Activated naive CD8-positive, alpha-beta T cell treated with anti-CD3 and anti-CD28 coated beads, Interleukin-2, amount 10 ng/mL, durations not matched to agents 7 days and 5 days (primary cell): ENCODE measurements at regions not wholly inside any gene's neighbourhood (a gene's known extent, or its start where the extent isn't known, plus 50 kb on each side); places are given as distances from the start of the nearest gene placed in this dataset.

Source experiments
- ATAC-seq: fragments of 150-1000 bp; cut with Tn5 transposase; one replicate; pipeline ENCODE4 v1.10.0; 2021; ENCODE audit warnings: low read depth, moderate library complexity
- POLR2A ChIA-PET: fragments of 350-600 bp; sonication (Branson Sonifier 250); formaldehyde crosslinking; loops from one replicate; lab custom pipeline; 2021; ENCODE audit warnings: antibody characterized with exemption; lab: Charles Lee
- DNase-seq: peaks from one replicate; pipeline ENCODE4 v3.0.0; 2021
- H3K27ac Mint-ChIP-seq: one replicate; pipeline ENCODE4 v1.8.0; 2022; ENCODE audit warnings: mild to moderate bottlenecking, mixed read lengths
- H3K27me3 Mint-ChIP-seq: one replicate; pipeline ENCODE4 v1.8.0; 2022; ENCODE audit warnings: mild to moderate bottlenecking, moderate library complexity, mixed read lengths
- H3K36me3 Mint-ChIP-seq: one replicate; pipeline ENCODE4 v1.8.0; 2021; ENCODE audit warnings: mild to moderate bottlenecking, mixed read lengths
- H3K4me1 Mint-ChIP-seq: one replicate; pipeline ENCODE4 v1.8.0; 2021; ENCODE audit warnings: mixed read lengths
- H3K4me3 Mint-ChIP-seq: one replicate; pipeline ENCODE4 v1.8.0; 2022; ENCODE audit warnings: mild to moderate bottlenecking, moderate library complexity, mixed read lengths
- H3K9me3 Mint-ChIP-seq: one replicate; pipeline ENCODE4 v1.8.0; 2021; ENCODE audit warnings: mixed read lengths

- Mint-ChIP-seq H3K4me1 (peaks cover 8% of the 10 kb centered on the region), H3K36me3 (peaks cover 3% of the 10 kb centered on the region), H3K9me3 (peaks cover 5% of the 10 kb centered on the region), H3K4me3 (no peak overlapping the region), H3K27ac (no peak overlapping the region), H3K27me3 (no peaks in the 10 kb centered on the region)
- no peak for ATAC-seq
- POLR2A ChIA-PET, result interaction anchor here (0.6 kb wide), 1 partner anchor 621 kb away, joined by 3 read pairs; no protein-coding TSS in a partner anchor
- DNase-seq, result no peak
Measured at GRCh38 chr1:59076612-59077011, 220.3 kb upstream of the FGGY start.

GRCh38 chr1:59077466-59078069 is 219.3 kb upstream of the FGGY start:
- no peak for DNase-seq
- POLR2A ChIA-PET, result no interaction called here
- Mint-ChIP-seq H3K27me3 (no peaks in the 10 kb centered on the region), H3K4me3 (no peak overlapping the region), H3K36me3 (no peaks in the 10 kb centered on the region), H3K9me3 (peaks cover 3% of the 10 kb centered on the region), H3K27ac (no peak overlapping the region), H3K4me1 (peaks cover 1% of the 10 kb centered on the region)
- ATAC-seq, result no peak

DNA sequence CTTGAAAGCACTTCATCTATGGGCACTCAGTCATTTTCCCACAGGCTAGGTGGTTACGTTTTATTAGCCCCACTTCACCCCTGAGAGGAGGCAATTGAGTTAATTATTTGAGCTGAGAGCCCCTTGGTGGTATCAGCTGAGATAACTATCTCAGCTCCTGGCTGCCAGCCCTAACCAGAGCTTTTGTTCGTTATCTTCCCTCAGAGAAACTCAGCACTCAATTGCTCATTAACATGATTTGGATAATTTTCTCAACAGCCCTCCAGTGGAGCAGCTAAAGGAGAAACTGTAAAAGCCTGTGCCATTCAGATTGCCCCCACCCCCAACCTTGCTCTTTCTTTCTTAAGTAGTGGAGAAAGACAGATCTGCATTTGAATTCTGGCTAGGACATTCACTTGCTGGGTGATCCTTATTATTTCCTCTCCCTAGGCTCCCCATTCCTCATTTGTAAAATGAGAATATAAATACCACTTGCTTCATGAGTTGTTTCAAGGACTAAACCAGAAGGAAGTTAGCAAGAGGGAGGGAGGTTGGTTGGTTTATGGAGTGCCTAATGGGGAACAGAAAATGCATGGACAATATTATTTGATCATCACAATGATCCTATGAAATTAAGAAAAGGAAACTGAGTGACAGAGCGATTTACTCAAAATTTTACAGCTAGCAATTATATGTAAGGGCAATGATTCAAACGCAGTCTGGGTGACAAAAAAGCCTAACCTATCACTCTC is 218.7 kb upstream of the FGGY start:
- peaks cover 2% of the 10 kb centered on the region for H3K9me3 Mint-ChIP-seq
- H3K27ac Mint-ChIP-seq, result no peak overlapping the region
- H3K36me3 Mint-ChIP-seq, result no peaks in the 10 kb centered on the region
- DNase-seq (no peak), ATAC-seq (no peak)
- no peaks in the 10 kb centered on the region for H3K27me3 Mint-ChIP-seq
- H3K4me1 Mint-ChIP-seq, result no peaks in the 10 kb centered on the region
- POLR2A ChIA-PET, result interaction anchor here (0.6 kb wide), 1 partner anchor 42 kb away, joined by 4 read pairs; no protein-coding TSS in a partner anchor
- no peak overlapping the region for H3K4me3 Mint-ChIP-seq

DNA sequence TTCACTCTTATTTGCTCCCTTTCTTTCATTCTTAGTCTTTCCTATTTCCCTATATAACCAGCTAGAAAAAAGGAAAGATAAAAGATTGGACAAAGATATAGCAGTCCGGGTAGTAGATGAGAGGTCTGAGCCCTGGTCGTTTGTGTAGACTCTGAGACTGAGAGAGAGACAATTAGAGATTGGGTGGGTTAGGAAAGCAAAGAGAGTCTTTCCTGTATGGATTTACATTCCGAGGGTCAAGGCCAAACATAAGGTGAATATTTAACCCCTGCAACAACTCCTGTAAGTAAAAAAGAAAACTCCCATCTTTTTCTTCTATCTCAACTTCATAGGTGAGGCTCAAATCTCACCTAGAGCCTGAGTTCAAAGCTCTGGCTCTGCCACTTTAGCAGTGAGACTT is 218.0 kb upstream of the FGGY start:
- no peaks in the 10 kb centered on the region for H3K4me1 Mint-ChIP-seq
- no peak for ATAC-seq
- POLR2A ChIA-PET, result interaction anchor here (0.6 kb wide), 1 partner anchor 43 kb away, joined by 4 read pairs; no protein-coding TSS in a partner anchor
- no peaks in the 10 kb centered on the region for H3K36me3 Mint-ChIP-seq
- H3K4me3 Mint-ChIP-seq, result no peak overlapping the region
- no peaks in the 10 kb centered on the region for H3K9me3 Mint-ChIP-seq
- no peak for DNase-seq
- no peak overlapping the region for H3K27ac Mint-ChIP-seq
- no peaks in the 10 kb centered on the region for H3K27me3 Mint-ChIP-seq

- Mint-ChIP-seq H3K4me3 (no peak overlapping the region), H3K4me1 (peaks cover 7% of the 10 kb centered on the region), H3K27me3 (no peaks in the 10 kb centered on the region), H3K36me3 (no peaks in the 10 kb centered on the region), H3K9me3 (no peaks in the 10 kb centered on the region), H3K27ac (no peak overlapping the region)
- no peak for DNase-seq
- ATAC-seq, result no peak
- POLR2A ChIA-PET, result no interaction called here
Measured at GRCh38 chr1:59079434-59080140, 217.3 kb upstream of the FGGY start.

DNA sequence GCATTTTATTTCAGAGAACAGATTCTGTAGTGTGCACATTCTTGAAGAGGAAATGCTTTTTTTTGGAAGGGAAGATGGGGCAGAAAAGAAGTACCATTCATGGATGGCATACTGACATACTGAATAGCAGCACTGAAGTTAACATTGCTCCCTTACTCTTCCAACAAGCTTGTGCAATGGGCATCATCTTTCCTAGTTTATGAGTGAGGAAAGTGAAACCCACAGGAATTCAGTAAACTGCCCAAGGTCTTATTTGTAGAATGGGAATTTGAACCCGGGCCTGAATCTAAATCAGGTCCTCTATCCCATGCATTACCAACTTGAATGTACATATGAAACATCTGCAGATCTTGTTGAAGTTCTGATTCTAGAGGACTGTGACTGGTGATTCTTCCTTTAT is 215.7 kb upstream of the FGGY start:
- Mint-ChIP-seq H3K36me3 (no peaks in the 10 kb centered on the region), H3K4me1 (peaks cover 7% of the 10 kb centered on the region), H3K27me3 (no peaks in the 10 kb centered on the region), H3K9me3 (peaks cover 1% of the 10 kb centered on the region), H3K27ac (no peak overlapping the region), H3K4me3 (no peak overlapping the region)
- no peak for ATAC-seq
- no peak for DNase-seq
- POLR2A ChIA-PET, result interaction anchor here (0.6 kb wide), 1 partner anchor 360 kb away, joined by 3 read pairs; no protein-coding TSS in a partner anchor

DNA sequence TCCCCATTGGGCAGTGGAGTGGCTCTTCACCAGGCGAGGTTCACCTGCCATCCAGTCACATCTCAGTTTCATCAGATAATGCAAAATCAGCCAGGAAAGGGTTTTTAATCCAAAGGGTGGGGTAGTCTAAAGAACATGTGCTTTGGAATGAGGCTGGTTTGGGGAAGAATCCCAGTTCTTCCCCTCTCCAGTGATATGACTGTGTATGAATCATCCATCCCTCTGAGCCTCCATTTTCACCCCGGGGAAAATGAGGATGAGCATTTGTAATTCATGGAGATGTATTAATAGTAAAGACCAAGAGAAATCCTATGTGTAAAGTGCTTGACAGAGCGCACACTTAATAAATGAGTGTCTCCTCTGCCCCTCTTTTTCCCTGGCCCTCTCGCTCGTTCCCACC is 215.1 kb upstream of the FGGY start:
- DNase-seq, result no peak
- H3K27ac Mint-ChIP-seq, result no peak overlapping the region
- no peak overlapping the region for H3K4me3 Mint-ChIP-seq
- H3K27me3 Mint-ChIP-seq, result no peaks in the 10 kb centered on the region
- H3K36me3 Mint-ChIP-seq, result no peaks in the 10 kb centered on the region
- POLR2A ChIA-PET, result interaction anchor here (0.6 kb wide), 1 partner anchor 360 kb away, joined by 3 read pairs; no protein-coding TSS in a partner anchor
- ATAC-seq, result no peak
- peaks cover 1% of the 10 kb centered on the region for H3K9me3 Mint-ChIP-seq
- peaks cover 7% of the 10 kb centered on the region for H3K4me1 Mint-ChIP-seq

- H3K27me3 Mint-ChIP-seq, result no peaks in the 10 kb centered on the region
- ATAC-seq, result peak; percentile 50
- peak overlapping the region; percentile 73 for H3K27ac Mint-ChIP-seq
- H3K4me1 Mint-ChIP-seq, result peaks cover 7% of the 10 kb centered on the region
- POLR2A ChIA-PET, result interaction anchor here (2.7 kb wide), 1 partner anchor 300 kb away, joined by 8 read pairs; the partner anchor contains the start of gene JUN
- DNase-seq, result no peak
- H3K4me3 Mint-ChIP-seq, result peak overlapping the region; percentile 22
- H3K36me3 Mint-ChIP-seq, result no peaks in the 10 kb centered on the region
- H3K9me3 Mint-ChIP-seq, result peaks cover 1% of the 10 kb centered on the region
Measured at GRCh38 chr1:59083946-59084865, 212.7 kb upstream of the FGGY start.

DNA sequence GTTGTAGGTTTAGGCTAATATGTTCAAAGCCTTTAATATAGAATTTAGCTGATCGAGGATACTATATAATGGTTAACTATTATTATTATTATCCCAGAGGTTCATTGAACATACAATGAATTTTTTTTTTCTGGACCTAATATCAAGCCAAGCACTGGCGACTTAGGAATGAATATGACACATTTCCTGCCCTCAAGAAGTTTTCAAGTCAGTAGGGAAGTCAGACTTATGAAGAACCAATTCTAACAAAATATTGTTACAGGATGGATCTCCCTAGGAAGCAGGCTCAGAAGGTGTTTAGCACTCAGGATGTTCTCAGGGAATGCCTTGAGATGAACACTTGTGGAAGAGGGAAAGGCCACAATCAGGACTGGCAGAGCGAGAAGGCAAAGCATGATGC is 211.8 kb upstream of the FGGY start:
- POLR2A ChIA-PET, result no interaction called here
- ATAC-seq (no peak), DNase-seq (no peak)
- Mint-ChIP-seq H3K27me3 (no peaks in the 10 kb centered on the region), H3K4me3 (no peak overlapping the region), H3K27ac (no peak overlapping the region), H3K9me3 (peaks cover 3% of the 10 kb centered on the region), H3K4me1 (peaks cover 7% of the 10 kb centered on the region), H3K36me3 (peaks cover 3% of the 10 kb centered on the region)

DNA sequence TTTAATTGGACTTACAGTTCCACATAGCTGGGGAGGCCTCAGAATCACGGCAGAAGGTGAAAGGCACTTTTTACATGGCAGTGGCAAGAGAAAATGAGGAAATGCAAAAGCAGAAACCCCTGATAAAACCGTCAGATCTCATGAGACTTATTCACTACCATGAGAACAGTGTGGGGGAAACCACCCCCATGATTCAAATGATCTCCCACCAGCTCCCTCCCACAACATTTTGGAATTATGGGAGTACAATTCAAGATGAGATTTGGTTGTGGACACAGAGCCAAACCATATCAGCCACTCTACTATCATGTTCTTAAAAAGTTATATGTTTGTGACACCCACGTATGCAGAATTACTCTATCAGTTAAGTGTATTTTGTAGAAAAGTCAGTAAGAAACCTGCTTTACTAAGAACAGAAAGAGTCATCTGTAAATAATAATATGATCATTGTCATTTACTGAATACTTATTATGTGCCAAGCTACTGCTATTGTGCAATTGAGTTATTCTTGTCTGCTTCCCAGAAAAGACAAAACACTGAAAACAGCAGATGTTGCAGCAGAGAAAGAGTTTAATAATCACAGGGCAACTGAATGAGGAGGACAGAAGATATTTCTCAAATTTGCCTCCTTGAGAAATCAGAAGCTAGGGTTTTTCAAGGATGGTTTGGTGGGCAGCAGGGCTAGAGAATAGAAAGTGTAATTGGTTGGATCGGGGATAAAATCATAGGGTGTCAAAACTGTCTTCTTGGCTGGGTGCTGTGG is 207.7 kb upstream of the FGGY start:
- H3K4me3 Mint-ChIP-seq, result no peak overlapping the region
- POLR2A ChIA-PET, result no interaction called here
- no peaks in the 10 kb centered on the region for H3K27me3 Mint-ChIP-seq
- H3K9me3 Mint-ChIP-seq, result peaks cover 4% of the 10 kb centered on the region
- peaks cover 3% of the 10 kb centered on the region for H3K36me3 Mint-ChIP-seq
- peaks cover 4% of the 10 kb centered on the region for H3K4me1 Mint-ChIP-seq
- no peak overlapping the region for H3K27ac Mint-ChIP-seq
- no peak for ATAC-seq
- no peak for DNase-seq

GRCh38 chr1:59089922-59090457 is 206.9 kb upstream of the FGGY start:
- no peak overlapping the region for H3K27ac Mint-ChIP-seq
- POLR2A ChIA-PET, result no interaction called here
- no peak overlapping the region for H3K4me3 Mint-ChIP-seq
- ATAC-seq (no peak), DNase-seq (no peak)
- peaks cover 3% of the 10 kb centered on the region for H3K36me3 Mint-ChIP-seq
- H3K4me1 Mint-ChIP-seq, result no peaks in the 10 kb centered on the region
- H3K9me3 Mint-ChIP-seq, result peaks cover 4% of the 10 kb centered on the region
- H3K27me3 Mint-ChIP-seq, result no peaks in the 10 kb centered on the region

- no peaks in the 10 kb centered on the region for H3K4me1 Mint-ChIP-seq
- ATAC-seq (no peak), DNase-seq (no peak)
- POLR2A ChIA-PET, result no interaction called here
- H3K27ac Mint-ChIP-seq, result no peak overlapping the region
- H3K9me3 Mint-ChIP-seq, result peaks cover 3% of the 10 kb centered on the region
- no peaks in the 10 kb centered on the region for H3K27me3 Mint-ChIP-seq
- peaks cover 3% of the 10 kb centered on the region for H3K36me3 Mint-ChIP-seq
- no peak overlapping the region for H3K4me3 Mint-ChIP-seq
Measured at GRCh38 chr1:59092126-59092525, 204.8 kb upstream of the FGGY start.
